ENCODE measurements at regions not wholly inside any gene's neighbourhood (a gene's known extent, or its start where the extent isn't known, plus 50 kb on each side); places are given as distances from the start of the nearest gene placed in this dataset.

GRCh38 chr6:44534291-44534690 is 146.8 kb downstream of the CDC5L start:
- Histone ChIP-seq H3K27me3 (no peaks in the 10 kb centered on the region), H3K4me1 (ENCODE audit: insufficient read depth) (no peaks in the 10 kb centered on the region), H3K36me3 (no peaks in the 10 kb centered on the region), H3K27ac (no peak overlapping the region), H3K4me3 (no peak overlapping the region), H3K9me3 (no peaks in the 10 kb centered on the region)
- whole genome bisulfite sequencing, 3 donors = 96 to 98% (median 96%) methylated on average over 5 of the region's 5 CpGs
- no peak for DNase-seq
- TF ChIP-seq POLR2A (IDR thresholded peaks at IDR 0.05) (no peak), CTCF (IDR thresholded peaks at IDR 0.05) (no peak), EP300 (IDR thresholded peaks at IDR 0.05) (no peak)
- intact Hi-C loops (cut with DNase I) = no loop called here

GRCh38 chr6:44535446-44535845 is 147.9 kb downstream of the CDC5L start:
- H3K36me3 ChIP-seq = no peaks in the 10 kb centered on the region
- intact Hi-C loops (cut with DNase I) = no loop called here
- no peaks in the 10 kb centered on the region for H3K27me3 ChIP-seq
- H3K27ac ChIP-seq = no peak overlapping the region
- WGBS, 3 donors = 90 to 92% (median 91%) methylated on average over 6 of the region's 6 CpGs
- no peaks in the 10 kb centered on the region for H3K9me3 ChIP-seq
- no peaks in the 10 kb centered on the region for H3K4me1 ChIP-seq (ENCODE audit: insufficient read depth)
- no peak for DNase-seq
- TF ChIP-seq EP300 (IDR thresholded peaks at IDR 0.05) (no peak), POLR2A (IDR thresholded peaks at IDR 0.05) (no peak), CTCF (IDR thresholded peaks at IDR 0.05) (no peak)
- no peak overlapping the region for H3K4me3 ChIP-seq

- no peak for TF ChIP-seq CTCF (IDR thresholded peaks at IDR 0.05)
- no peak for TF ChIP-seq EP300 (IDR thresholded peaks at IDR 0.05)
- TF ChIP-seq POLR2A (IDR thresholded peaks at IDR 0.05) = no peak
- intact Hi-C loops (cut with DNase I) = no loop called here
- no peaks in the 10 kb centered on the region for H3K36me3 ChIP-seq
- no peaks in the 10 kb centered on the region for H3K27me3 ChIP-seq
- no peaks in the 10 kb centered on the region for H3K4me1 ChIP-seq (ENCODE audit: insufficient read depth)
- H3K27ac ChIP-seq = no peak overlapping the region
- no peak for DNase-seq
- 95 to 99% (median 98%) methylated on average over 4 of the region's 4 CpGs for WGBS, 3 donors
- no peak overlapping the region for H3K4me3 ChIP-seq
- H3K9me3 ChIP-seq = no peaks in the 10 kb centered on the region
Observed at GRCh38 chr6:44535967-44536366, 148.5 kb downstream of the CDC5L start.

GRCh38 chr6:44537306-44538049 is 150.0 kb downstream of the CDC5L start:
- no peak for TF ChIP-seq POLR2A (IDR thresholded peaks at IDR 0.05)
- no peak for TF ChIP-seq CTCF (IDR thresholded peaks at IDR 0.05)
- no peak for TF ChIP-seq EP300 (IDR thresholded peaks at IDR 0.05)
- Histone ChIP-seq H3K27ac (no peak overlapping the region), H3K9me3 (no peaks in the 10 kb centered on the region), H3K27me3 (no peaks in the 10 kb centered on the region), H3K4me1 (ENCODE audit: insufficient read depth) (peaks cover 4% of the 10 kb centered on the region), H3K4me3 (no peak overlapping the region), H3K36me3 (no peaks in the 10 kb centered on the region)
- 89 to 94% (median 91%) methylated on average over 10 of the region's 10 CpGs for WGBS, 3 donors
- intact Hi-C loops (cut with DNase I) = no loop called here
- DNase-seq = no peak
